ENCODE measurements at regions not wholly inside any gene's neighbourhood (a gene's known extent, or its start where the extent isn't known, plus 50 kb on each side); places are given as distances from the start of the nearest gene placed in this dataset.

DNA sequence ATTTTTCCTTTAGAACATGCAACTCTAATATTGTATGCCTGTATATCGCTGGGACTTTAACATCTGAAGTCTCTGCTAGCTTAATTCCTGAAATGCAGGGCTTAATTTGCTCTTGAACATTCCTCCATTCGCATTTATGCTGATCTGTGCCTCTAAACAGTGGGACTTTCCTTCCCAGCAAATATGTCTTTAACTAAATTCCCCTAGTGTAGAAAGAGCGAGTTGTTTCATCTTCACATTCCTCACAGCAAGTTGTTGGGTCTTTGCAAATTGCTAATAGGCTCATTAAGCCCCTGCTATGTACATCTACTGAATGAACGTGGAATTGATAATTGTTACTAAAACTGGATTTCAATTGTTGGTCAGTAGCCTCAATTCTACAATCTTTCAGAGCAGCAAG lies 118.4 kb upstream of the OBI1 start:
- no peak for DNase-seq

GRCh38 chr13:78772933-78773332 lies 114.0 kb upstream of the OBI1 start:
- DNase-seq: no peak

GRCh38 chr13:78770601-78771000 lies 111.6 kb upstream of the OBI1 start:
- DNase-seq: no peak

GRCh38 chr13:78768950-78769349 lies 110.0 kb upstream of the OBI1 start:
- DNase-seq: no peak

DNA sequence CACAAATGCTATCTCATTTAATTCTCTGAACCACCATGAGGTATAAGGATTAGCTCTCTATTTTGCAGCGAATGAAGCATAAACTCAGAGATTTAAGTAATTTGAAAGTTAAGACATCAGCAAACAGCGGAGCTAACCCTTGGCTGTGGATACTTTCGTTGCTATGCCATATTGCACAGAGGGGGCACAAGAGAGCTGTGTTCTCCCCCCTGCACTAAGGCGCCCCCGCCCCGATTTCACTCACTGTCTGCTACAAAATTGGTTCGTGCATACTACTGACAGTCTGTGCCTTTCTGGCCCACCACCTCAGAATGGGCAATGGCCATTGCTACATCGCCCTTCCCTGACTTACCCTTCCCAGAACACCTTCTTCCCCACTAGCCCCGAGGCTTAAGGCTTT lies 105.7 kb upstream of the OBI1 start:
- no peak for DNase-seq

GRCh38 chr13:78762825-78763224 lies 103.9 kb upstream of the OBI1 start:
- no peak for DNase-seq

- DNase-seq: no peak
These were observed 100.7 kb upstream of the OBI1 start for GRCh38 chr13:78759704-78760103.

GRCh38 chr13:78758549-78758948 lies 99.6 kb upstream of the OBI1 start:
- DNase-seq: no peak

DNA sequence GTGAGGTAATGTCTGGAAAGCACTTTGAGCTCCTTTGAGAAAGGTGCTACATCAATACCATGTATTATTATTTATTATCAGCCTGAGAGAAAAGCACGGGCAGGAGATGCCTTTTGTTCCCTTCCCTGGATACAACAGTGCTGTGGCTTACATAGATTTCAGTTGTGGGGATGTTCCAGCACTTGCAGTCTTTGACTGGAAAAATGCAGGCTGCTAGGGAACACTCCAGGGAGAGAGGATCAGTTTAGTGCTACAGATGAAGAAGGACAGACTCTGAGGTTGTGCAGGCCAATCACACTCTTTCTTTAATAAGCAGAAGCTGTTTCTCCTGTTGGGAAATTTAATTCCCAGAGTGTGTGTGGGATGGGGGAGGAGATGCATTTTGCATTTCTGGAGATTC lies 94.5 kb upstream of the OBI1 start:
- no peak for DNase-seq

GRCh38 chr13:78750735-78751134 lies 91.8 kb upstream of the OBI1 start:
- no peak for DNase-seq

GRCh38 chr13:78743973-78744372 lies 85.0 kb upstream of the OBI1 start:
- DNase-seq: no peak

DNA sequence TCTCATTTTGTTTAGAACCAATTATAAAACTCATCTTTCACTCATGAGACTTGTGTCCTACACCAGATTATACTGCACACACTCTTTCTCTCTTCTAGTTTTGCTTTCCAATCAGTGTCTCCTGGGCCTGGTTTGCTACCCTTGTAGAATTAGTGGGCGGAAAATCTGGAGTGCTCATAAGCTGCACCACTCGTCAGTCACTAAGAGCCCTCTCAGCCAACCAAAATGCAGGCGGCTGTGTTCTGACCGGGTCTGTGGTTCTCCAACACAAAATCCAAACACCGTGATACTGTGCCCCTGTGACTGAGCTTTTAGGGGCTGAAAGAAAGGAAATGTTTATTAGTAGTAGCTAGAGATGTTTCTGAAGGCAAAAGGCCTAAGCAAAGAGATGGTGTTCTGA lies 83.7 kb upstream of the OBI1 start:
- no peak for DNase-seq

GRCh38 chr13:78736142-78736541 lies 77.2 kb upstream of the OBI1 start:
- no peak for DNase-seq

DNA sequence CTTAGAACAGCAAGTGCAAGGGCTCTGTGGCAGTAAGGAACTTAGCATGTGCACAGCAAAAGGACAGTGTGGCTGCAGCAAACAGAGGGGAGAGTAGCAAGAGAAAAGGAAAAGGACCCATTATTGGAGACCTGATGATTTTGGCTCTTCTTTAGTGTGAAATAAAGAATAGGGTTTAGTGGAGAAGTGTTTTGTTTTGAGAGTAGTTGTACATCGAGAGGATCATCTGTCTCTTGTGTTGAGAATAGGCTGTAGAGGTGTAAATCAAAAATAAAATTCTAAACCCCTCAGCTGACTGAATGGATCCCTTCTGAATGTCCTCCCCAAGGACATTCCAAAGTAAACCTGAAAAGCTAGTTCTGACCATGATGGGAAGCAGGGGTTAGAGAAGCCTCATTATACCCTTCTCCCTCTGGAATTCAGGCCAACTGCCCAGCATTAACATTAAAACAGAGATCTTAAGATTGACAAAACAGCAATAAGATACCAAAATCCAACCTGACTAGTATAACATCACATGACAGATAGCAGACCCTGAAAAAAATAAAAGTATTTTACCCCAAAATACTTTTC lies 73.6 kb upstream of the OBI1 start:
- DNase-seq: no peak

DNA sequence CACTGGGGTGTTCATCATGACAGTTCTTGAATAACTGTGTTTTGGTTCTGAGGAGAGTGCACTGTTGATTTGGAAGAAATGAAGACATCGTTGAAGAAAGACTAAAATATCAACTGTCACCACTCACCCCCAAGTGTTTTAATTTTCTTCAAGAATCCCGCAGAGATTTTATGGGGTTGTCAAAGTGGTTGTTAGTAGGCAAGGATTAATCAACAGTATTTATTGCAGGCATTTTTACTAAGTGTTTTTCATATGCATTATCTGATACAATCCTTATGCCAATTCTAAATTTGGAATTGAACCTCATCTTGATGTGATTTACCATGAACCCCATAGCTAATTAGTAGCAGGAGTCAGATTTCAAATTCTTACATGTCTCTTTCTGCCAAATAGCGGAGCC lies 63.7 kb upstream of the OBI1 start:
- DNase-seq: no peak

GRCh38 chr13:78719367-78719766 lies 60.4 kb upstream of the OBI1 start:
- no peak for DNase-seq

DNA sequence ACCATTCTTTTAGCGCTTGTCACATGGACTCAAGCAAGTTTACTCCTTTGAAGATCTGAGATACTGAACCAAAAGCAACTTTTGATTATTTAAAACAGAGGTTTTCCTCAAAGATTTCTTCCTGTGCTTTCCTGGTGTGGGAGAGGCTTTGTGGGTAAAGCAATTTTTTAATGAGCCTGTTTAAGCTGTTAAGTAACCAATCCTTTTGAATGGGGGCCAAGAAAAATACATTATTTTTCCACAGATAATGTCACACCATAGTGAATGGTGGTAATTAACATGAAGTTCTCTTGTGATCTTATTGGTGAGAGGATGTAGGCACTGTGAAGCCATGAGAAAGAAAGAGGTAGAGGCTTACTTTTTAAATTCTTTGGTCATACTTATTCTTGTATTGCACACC lies 55.8 kb upstream of the OBI1 start:
- no peak for DNase-seq

DNA sequence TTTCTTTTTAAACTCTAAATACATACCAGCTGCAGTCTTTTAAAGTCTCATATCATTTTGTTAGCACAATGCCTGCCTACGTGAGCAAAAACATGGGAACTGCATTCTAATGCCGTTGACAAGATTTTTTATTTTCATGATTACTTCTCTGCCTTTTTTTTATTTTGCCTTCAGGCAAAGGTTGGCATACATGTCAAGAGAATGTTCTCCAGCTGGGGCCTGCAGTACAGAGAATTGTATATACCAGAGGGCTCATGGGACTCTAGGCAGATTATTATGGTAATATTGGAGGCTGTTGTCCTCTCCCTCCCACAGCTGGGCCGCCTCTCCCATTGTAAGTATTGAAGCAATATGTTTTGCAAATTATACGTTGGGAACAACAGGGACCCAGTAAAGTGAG lies 53.9 kb upstream of the OBI1 start:
- no peak for DNase-seq

- no peak for DNase-seq
These were observed 50.1 kb upstream of the OBI1 start for GRCh38 chr13:78709028-78709427.

Measured in central memory CD4-positive, alpha-beta T cell (primary cell).